Nephron progenitor cell (in vitro differentiated cells): ENCODE measurements at regions not wholly inside any gene's neighbourhood (a gene's known extent, or its start where the extent isn't known, plus 50 kb on each side); places are given as distances from the start of the nearest gene placed in this dataset.
"Not testable (repeated sequence)": the region's sequence is repeated elsewhere in the genome, so short reads cannot be mapped to it uniquely, and the experiment has no call there.

ENCODE experiments used
- DNase-seq: peaks from one replicate; pipeline ENCODE4 v3.0.0; 2021
- H3K27ac Mint-ChIP-seq: 2 replicates; pipeline ENCODE4 v1.8.0; 2021; ENCODE audit warnings: mild to moderate bottlenecking, moderate library complexity, mixed read lengths
- H3K27me3 Mint-ChIP-seq: 2 replicates; pipeline ENCODE4 v1.8.0; 2021; ENCODE audit warnings: mild to moderate bottlenecking, low read depth, mixed read lengths; ENCODE audit not compliant: poor library complexity
- H3K36me3 Mint-ChIP-seq: 2 replicates; pipeline ENCODE4 v1.8.0; 2021; ENCODE audit warnings: low read depth, mixed read lengths
- H3K4me1 Mint-ChIP-seq: 2 replicates; pipeline ENCODE4 v1.8.0; 2021; ENCODE audit warnings: mixed read lengths
- H3K4me3 Mint-ChIP-seq: 2 replicates; pipeline ENCODE4 v1.8.0; 2021; ENCODE audit warnings: mild to moderate bottlenecking, moderate library complexity, mixed read lengths
- H3K9me3 Mint-ChIP-seq: 2 replicates; pipeline ENCODE4 v1.8.0; 2021; ENCODE audit warnings: mild to moderate bottlenecking, moderate library complexity, mixed read lengths
- TF ChIP-seq, protein P1 (sequence below): fragments of 200-600 bp; sonication (generic); IDR thresholded peaks from 2 replicates; pipeline ENCODE4 v1.5.0; 2021; ENCODE audit warnings: antibody characterized with exemption

DNA sequence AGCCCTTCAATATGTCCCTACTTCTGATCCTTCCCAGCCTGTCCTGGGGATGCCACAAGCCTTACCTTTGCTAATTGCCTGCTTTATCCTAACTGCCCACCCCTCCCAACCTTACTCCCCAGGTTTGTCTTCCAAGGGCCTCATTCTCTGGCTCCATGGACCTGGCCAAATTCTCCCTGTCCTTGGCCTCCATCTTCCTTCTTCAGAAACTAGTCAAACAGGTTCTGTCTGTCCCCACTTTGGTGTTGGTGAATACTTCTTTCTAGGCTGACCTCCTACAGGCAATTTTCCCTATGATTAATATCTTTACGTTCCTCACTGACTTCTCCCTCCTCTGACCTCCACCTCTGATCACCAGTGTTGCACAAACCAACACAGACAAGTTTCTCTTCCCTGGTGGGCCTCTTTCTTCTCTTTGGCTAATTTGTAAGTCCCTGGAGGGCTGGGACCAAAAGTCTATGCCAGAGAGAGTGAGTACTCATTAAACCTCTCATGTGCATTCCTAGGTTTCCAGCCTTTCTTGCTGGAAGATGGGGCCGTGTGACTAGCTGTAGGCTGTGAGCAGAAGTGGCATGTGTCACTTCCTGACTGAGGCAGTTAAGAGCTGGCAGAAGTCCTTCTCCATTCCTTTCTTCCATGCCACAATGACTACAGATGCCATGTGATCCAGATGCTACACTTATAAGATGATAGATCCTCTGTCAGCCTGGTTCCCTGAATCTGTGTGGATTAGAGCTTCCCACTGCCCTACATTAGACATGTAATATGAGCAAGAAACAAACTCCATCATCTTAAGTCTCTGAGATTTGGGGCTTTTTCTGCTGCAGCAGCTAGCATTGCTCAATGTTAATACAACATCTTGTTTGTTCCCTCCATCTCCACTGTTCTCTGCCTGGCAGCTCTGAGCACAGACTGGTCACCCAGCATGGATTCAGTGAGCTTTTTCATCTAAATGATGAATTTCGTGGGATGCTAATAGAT, 382.7 kb downstream of the RPS24 start:
- Mint-ChIP-seq H3K27ac (peak overlapping the region; percentile 14), H3K9me3 (no peaks in the 10 kb centered on the region), H3K4me1 (peaks cover 67% of the 10 kb centered on the region), H3K27me3 (peaks cover 7% of the 10 kb centered on the region), H3K36me3 (no peaks in the 10 kb centered on the region), H3K4me3 (no peak overlapping the region)
- TF ChIP-seq, protein P1, sequence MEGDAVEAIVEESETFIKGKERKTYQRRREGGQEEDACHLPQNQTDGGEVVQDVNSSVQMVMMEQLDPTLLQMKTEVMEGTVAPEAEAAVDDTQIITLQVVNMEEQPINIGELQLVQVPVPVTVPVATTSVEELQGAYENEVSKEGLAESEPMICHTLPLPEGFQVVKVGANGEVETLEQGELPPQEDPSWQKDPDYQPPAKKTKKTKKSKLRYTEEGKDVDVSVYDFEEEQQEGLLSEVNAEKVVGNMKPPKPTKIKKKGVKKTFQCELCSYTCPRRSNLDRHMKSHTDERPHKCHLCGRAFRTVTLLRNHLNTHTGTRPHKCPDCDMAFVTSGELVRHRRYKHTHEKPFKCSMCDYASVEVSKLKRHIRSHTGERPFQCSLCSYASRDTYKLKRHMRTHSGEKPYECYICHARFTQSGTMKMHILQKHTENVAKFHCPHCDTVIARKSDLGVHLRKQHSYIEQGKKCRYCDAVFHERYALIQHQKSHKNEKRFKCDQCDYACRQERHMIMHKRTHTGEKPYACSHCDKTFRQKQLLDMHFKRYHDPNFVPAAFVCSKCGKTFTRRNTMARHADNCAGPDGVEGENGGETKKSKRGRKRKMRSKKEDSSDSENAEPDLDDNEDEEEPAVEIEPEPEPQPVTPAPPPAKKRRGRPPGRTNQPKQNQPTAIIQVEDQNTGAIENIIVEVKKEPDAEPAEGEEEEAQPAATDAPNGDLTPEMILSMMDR = no peak
- DNase-seq = no peak

DNA sequence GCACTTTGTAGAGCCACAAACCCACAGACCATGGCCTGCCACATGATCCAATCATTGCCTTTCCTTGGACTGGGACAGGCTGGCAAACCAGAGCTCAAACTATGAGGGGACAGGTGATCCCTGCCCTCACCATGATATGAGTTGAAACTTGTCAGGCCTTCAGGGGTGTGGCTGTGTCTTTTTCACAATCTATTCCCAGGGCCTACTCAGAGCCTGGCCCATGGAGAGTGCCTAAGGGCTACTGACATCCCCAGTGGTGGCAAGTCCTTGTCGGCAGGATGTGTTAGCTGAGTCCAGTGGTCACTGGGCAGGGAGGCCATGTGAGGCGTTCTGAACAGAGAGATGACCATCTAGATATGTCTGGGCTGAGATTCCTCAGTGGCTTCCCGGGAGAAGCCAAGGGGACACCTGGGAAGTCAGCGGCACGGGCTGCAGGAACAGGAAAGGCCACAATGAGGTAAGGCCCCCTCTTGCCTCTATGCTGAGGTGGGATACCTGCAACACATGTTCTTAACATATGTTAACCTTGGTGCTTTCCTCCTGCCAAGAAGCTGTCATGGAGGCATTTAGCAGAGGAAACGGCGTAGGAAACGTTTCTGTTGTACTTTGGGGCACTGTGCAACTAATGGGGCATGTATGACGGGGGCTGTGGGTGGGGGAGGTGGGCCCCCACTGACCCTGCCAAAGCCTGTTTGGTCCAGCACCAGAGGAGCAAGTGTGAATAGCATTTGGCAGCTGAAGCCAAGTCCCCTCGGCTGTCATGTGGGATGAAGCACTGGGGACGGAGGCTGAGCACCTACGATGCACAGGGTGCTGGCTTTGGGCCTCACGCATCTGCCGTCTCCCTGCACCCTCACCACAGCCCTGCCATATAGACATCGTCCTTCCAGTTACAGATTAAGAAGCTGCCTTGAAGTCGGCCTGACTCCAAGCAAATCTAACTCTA, 384.0 kb downstream of the RPS24 start:
- Mint-ChIP-seq H3K27me3 (peaks cover 7% of the 10 kb centered on the region), H3K36me3 (no peaks in the 10 kb centered on the region), H3K9me3 (no peaks in the 10 kb centered on the region), H3K4me3 (no peak overlapping the region), H3K27ac (no peak overlapping the region), H3K4me1 (peaks cover 56% of the 10 kb centered on the region)
- no peak for DNase-seq
- TF ChIP-seq, protein P1 = no peak

DNA sequence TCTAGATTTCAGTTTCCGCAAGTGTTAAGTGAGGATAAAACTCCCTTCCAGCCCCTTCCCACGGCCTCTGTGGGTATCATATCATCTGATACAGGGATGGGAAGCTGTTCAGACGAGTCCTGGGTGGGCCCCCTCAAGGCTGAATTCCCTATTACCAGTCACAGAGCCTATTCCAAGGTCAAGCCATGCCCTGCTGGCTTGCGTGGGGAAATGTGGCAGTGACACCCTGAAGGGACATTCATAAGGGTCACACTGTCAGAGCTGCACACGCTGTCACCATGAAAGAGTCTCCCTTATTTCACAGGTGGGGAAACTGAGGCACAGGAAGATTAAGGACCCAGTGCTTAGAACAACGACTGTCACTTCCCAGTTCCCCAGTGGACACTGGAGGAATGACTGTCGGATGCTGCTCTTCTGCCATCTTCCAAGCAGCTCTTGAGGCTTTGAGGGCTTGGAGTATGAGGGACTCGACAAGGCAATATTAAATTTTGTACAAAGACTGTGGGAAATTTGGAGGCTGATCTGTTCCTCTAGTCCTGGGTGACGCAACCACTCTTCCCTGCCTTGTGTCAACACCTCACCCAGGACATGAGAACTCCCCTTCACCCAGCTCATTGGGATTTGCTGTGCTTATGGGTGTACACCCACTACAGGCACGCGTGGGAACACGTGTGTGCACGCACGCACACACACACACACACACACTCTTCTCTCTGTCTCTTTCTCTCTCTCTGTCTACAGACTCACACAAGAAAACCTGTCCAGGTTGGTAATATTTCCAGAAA, 386.0 kb downstream of the RPS24 start:
- peaks cover 13% of the 10 kb centered on the region for H3K27me3 Mint-ChIP-seq
- peaks cover 5% of the 10 kb centered on the region for H3K9me3 Mint-ChIP-seq
- H3K4me1 Mint-ChIP-seq = peaks cover 46% of the 10 kb centered on the region
- no peak for DNase-seq
- TF ChIP-seq, protein P1 = no peak
- H3K4me3 Mint-ChIP-seq = no peak overlapping the region
- H3K36me3 Mint-ChIP-seq = no peaks in the 10 kb centered on the region
- H3K27ac Mint-ChIP-seq = no peak overlapping the region

DNA sequence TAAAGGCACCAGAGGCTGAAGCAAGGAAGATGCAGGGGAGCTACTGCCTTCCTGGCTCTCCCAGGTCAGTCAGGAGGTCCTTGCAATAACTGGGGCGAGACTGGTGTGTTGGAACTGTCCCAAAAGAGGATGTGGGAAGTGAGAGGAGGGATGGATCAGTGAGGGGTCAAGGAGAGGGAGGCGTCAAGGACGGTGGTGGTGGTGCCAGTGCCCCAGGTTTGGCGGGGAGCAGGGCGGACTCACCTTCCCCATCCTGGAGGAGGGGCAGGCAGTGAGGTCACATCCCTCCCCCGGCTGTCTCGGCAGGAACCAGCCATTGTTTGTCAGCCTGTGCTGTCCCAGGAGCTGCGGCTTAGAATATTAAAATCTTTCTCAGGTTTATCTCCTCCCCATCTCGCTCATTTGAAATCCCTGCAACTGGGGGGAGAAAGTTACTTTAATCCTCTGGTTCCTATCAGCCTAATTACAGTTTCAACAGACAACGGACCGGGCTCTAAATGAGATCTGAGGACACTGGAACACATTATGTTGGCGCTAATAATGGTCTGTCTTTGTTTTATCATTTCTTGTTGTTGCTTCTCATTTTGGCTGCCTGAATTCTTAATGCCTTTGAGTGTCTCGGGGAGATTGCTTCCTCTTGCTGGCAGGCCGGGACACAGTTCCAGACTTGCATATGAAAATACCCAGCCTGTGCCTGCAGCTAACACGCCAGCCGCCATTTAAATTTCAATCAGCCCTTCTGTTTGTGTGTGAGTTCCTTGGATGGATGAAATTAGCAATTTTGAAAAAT, 387.5 kb downstream of the RPS24 start:
- peaks cover 6% of the 10 kb centered on the region for H3K36me3 Mint-ChIP-seq
- peaks cover 16% of the 10 kb centered on the region for H3K9me3 Mint-ChIP-seq
- no peak overlapping the region for H3K4me3 Mint-ChIP-seq
- H3K4me1 Mint-ChIP-seq = peaks cover 42% of the 10 kb centered on the region
- DNase-seq = no peak
- peaks cover 13% of the 10 kb centered on the region for H3K27me3 Mint-ChIP-seq
- TF ChIP-seq, protein P1 = no peak
- H3K27ac Mint-ChIP-seq = peak overlapping the region; percentile 40

DNA sequence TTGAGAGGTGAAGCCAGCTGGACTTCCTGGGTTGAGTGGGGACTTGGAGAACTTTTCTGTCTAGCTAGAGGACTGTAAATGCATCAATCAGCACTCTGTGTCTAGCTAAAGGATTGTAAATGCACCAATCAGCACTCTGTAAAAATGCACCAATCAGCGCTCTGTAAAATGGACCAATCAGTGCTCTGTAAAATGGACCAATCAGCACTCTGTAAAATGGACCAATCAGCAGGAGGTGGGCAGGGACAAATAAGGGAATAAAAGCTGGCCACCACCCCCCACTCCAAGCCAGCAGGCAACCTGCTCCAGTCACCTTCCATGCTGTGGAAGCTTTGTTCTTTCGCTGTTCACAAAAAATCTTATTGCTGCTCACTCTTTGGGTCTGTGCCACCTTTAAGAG, 390.4 kb downstream of the RPS24 start:
- H3K27ac Mint-ChIP-seq, H3K36me3 Mint-ChIP-seq, DNase-seq, H3K4me3 Mint-ChIP-seq, H3K27me3 Mint-ChIP-seq: not testable (repeated sequence)
- Mint-ChIP-seq H3K9me3 (peaks cover 35% of the 10 kb centered on the region), H3K4me1 (peaks cover 31% of the 10 kb centered on the region)
